GM12878 (cell line): ENCODE measurements at regions not wholly inside any gene's neighbourhood (a gene's known extent, or its start where the extent isn't known, plus 50 kb on each side); places are given as distances from the start of the nearest gene placed in this dataset.

ENCODE experiments used
- CTCF ChIP-seq, 3 experiments: IDR thresholded peaks in 2 of 3; conservative IDR thresholded peaks in 1 of 3; 2 replicates each; pipeline ENCODE4 v1.5.1; 2011; ENCODE audit warnings: low read depth in 3 of 3, low read length in 3 of 3, mild to moderate bottlenecking in 3 of 3, control low read depth in 2 of 3, moderate library complexity in 2 of 3, inconsistent platforms in 1 of 3, mixed read lengths in 1 of 3; ENCODE audit not compliant: control insufficient read depth in 2 of 3, insufficient read depth in 1 of 3; ENCODE audit errors: extremely low read depth in 1 of 3
- SMC3 ChIP-seq: IDR thresholded peaks from 2 replicates; pipeline ENCODE4 v1.6.1; 2011; ENCODE audit warnings: low read length, improper control_type of control experiment, borderline replicate concordance

DNA sequence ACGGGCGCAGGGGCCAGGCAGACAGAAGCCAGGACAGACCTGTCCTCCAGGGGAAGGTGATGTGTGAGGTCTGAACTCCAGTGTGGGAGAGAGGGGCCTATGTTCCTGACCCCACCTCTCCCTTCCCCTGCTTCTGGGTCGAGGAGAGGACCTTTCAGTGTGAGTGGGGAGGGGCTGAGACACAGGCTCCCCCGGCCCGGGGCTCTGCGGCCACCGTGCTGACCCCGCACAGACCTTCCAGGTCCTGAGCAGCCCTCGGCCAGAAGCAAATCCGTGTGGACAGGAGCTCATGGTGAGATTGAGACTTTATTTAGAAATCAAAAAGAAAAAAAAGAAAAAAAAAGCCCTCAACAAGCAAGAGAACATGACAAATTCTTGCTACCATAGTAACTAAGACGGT is 680.5 kb downstream of the BRD1 start:
- no peak for TF ChIP-seq CTCF (IDR thresholded peaks at IDR 0.05 in 2 of 3, conservative IDR thresholded peaks at IDR 0.05 in 1 of 3; ENCODE audit: control insufficient read depth in 2 of 3, extremely low read depth in 1 of 3, insufficient read depth in 1 of 3, low read depth in 3 of 3, low read length in 3 of 3)
- TF ChIP-seq SMC3 = no peak
